NCI-H1105 (cell line): ENCODE measurements at regions not wholly inside any gene's neighbourhood (a gene's known extent, or its start where the extent isn't known, plus 50 kb on each side); places are given as distances from the start of the nearest gene placed in this dataset.

ENCODE experiments used
- DNase-seq: peaks from one replicate; lab custom pipeline; 2025; lab: John Stamatoyannopoulos, UW

DNA sequence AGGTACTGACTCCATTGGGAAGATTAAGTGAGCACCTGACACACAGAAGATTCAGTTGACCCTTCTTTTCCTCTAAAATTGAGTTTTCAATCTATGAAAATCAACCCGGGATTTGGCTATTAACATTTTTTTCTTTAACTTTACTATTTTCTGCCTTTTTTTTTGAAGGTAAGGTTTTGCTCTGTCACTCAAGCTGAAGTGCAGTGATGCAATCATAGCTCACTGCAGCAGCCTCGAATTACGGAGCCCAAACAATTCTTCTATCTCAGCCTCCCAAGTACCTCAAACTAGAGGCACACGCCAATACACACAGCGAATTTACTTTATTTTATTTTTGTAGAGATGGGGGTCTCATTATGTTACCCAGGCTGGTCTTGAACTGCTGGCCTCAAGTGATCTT lies 1029.5 kb downstream of the MCTP2 start:
- no peak for DNase-seq

DNA sequence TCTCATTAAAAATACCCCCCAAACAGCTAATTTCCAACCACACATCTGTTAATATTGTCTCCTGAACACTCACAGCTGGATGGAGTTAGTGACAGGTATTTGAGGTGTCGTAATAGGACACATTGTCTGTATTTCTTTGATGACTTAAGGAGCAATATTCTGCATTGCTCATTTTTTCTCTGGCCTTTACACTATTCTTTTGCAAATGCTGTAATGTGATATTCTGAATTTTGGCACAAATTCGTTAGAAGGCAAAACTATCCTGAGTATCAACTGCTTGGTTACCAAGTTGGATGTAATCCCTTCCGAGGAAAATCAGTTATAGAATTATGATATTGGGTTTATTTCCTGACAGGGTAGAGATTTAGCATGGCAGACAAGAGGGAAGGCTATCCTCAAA lies 1030.2 kb downstream of the MCTP2 start:
- DNase-seq, result no peak

DNA sequence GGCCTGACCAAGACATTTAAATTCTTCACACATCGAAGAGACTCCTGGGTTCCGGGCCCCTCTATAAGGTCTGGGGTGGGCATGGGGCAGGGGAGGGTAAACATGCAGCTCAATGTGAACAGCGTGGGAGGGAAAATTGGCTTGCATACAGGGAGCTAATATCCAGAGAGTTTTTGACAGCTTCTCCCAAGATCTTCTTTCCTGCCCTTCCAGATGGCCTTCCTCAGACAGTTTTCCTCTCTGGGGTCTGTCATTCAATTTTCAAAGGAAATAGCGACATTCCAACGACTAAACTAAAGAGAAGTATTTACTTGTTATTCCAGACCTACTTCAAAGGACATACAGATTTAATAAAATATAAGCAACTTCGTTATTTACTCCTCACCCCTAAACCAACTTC lies 1030.6 kb downstream of the MCTP2 start:
- DNase-seq, result no peak

DNA sequence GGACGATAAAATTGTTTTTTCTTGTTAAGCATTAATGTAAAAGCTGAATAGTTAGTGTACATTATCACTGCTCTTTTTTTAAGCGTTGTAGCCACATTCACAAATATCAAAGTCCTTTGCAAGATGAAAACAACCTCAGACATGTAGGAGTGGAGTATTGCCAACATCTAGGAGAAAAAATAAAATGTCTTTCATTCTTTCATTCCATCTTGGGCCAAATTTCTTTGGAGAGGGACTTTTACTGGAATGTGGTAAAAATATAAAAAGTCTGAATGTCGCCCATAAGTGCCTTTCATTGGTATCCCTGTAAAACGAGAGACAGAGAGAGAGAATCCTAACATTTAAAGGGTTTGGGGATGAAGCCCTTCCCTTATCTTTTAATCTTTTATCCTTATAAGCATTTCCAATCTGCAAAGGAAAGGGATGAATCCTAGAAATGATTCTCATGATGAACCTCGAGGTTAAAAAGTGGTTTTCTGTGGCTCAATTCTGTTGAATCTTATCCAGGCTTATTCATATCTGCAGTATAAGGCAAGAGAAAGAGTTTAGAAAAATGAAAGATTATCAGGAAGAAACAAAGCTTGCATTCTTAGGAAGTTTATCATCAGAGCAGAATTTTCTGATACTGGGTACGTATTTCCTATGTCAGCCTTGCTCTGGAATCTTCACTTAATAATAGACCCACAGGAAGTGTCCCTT lies 1031.7 kb downstream of the MCTP2 start:
- DNase-seq, result no peak

DNA sequence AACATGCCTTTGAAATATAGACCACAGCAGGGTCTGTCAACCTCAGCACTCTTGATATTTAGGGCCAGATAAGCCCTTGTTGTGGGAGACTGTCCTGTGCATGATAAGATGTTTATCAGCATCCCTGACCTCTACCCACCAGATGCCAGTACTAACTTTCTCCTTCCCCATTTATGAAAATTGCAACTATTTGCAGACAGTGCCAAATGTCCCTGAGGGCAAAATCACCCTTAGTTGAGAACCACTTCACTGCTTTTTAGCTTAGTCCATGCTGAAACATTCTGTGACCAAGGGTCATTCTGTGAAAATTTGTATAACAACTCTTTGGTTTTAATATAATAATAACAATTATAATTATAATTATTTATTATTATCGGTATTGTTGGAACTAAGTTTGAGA lies 1032.4 kb downstream of the MCTP2 start:
- no peak for DNase-seq

DNA sequence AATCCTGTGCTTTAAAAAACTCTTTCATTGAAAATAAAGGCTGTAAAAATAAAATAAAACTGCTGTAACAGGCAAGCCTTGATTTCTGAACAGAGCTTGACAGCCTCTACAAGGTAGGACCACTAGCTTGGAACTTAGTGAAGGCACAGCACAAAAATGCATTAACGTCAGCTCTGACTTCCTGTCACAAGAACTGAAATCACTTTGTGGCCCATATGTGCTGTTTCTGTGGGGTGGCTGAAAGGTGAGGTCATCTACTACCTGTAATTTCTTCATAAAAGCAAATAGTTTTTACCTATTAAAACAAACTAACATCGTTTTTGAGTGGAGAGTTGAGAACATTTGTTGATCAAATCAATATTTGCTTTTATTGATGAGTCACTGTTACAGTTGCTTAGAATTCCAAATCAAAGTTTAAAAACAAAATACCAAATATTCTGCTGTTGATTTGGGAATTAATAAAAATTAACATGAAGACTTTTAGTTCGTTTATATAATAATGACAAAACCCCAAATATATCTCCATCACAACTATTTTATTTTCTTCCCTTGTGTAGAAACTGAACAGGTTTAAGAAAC lies 1034.1 kb downstream of the MCTP2 start:
- DNase-seq, result no peak

DNA sequence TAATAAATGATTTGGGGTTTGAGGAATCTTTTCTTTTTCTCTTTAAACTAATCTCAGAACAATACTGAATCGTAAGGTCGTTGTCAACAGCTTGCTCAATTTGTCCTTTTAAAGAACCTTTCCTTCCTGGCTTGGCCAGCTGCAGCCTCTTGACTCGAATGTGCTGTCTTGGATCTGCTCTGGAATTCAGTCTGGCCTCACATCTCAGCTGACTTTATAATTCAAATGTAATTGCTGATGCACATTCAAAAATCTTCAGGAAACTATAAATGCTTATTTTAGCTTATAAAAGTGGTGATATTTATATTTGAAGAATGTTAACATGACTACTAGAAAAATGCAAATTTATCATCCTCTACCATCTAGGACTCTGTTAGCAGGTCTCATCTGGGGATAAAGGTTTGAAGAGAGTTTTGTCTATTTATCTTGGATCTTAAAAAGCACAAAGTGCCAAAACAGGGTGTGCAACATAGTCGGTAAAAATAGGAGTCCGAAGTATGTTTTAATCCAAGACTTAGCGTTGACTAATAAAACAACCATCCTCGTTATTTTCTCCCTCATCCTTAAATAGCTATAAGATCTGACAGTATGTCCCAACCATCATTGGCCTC lies 1035.2 kb downstream of the MCTP2 start:
- DNase-seq, result no peak

DNA sequence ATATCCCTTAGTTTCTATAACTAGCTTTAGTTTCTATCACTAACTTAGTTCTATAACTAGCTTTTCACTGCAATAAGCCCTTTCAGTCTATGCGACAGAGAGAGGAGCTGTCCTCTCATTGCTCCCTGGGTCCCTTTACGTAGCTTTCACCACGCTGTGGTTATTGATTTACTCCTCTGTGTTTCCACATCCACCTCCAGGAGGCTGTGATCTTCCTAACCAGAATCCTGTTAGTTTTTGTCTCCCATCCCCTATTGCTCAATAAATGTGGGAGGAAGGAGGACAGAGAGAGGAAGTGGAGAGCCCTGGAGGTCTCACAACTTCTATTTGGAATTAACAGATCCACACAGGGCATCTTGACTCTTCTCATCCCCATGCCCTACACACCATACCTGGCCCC lies 1036.1 kb downstream of the MCTP2 start:
- no peak for DNase-seq

DNA sequence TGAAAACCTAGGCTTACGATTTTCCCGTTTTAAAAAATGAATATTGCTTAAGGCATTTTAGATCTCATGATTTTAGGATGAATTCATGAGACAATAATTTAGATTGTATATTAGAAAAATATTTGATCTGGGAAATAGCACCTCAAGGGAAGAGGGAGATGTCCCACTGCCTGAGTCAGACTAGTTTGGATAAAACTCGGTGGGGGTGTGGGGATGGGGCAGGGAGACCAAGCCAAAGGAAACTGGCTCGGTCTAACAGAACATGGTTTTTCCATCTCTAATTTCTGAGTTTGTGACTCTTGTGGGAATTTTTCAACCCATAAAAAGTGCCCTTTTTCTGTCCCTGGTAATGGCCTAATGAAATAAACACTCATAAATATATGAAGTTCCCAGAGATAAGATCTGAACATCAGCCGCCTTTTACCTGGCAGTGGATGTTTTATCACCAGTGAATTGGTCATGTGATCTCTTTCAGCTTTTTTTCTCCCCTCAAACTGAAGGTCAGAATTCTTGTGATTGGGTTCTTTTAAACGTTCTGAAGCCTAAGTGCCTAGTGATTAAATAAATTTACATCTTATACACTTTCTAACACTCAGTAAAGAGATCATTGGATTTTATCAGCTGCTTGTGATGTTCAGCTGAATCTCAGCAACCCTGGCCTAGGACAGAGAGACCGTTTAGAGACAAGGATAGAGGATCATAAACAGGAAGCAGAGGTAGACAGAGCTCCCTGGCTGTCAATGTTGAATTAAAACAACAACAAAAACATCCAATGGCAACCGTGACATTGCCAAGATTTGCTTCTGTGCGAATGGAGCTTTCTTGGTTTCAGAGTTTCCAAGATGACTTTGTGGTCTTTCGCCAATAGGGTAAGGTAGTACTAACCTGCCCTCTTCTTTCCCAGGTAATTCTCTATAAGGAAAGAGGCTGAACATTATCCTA lies 1038.2 kb downstream of the MCTP2 start:
- no peak for DNase-seq

DNA sequence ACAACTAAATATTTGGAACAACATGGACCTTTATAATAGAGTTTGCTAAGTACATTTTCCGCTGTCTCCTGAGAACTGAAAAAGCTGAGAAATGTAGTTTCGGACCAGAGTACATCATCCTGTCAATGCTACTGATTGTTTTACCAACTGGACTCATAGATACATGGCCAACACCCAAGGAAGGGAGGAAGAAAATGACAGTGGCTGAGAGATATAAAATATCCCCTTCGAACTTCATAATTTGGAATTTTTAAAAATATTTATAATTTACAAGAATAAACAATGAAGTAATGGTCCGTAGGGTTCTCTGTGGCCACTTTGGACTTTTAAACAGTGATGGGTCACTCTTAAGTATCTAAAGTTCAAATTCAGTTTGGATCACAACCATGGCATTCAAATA lies 1042.7 kb downstream of the MCTP2 start:
- no peak for DNase-seq

DNA sequence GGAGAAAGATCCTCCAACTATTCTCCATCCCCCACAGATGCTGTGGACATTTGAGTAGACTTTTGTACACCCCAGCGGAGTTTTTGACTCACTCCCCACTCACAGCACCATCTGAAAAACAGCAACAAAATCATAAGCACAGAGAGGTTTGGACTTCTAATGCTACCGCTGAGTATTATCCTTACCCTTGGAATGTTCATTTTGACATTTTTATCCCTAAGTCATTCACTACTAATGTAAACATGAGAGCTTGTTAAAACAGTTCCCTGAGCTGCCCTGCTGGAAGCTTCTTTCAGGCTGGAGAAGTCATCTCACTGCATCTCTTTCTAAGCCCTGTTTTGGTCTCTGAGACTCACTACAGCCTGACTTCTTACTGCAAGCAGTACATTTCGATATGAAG lies 1045.9 kb downstream of the MCTP2 start:
- no peak for DNase-seq

DNA sequence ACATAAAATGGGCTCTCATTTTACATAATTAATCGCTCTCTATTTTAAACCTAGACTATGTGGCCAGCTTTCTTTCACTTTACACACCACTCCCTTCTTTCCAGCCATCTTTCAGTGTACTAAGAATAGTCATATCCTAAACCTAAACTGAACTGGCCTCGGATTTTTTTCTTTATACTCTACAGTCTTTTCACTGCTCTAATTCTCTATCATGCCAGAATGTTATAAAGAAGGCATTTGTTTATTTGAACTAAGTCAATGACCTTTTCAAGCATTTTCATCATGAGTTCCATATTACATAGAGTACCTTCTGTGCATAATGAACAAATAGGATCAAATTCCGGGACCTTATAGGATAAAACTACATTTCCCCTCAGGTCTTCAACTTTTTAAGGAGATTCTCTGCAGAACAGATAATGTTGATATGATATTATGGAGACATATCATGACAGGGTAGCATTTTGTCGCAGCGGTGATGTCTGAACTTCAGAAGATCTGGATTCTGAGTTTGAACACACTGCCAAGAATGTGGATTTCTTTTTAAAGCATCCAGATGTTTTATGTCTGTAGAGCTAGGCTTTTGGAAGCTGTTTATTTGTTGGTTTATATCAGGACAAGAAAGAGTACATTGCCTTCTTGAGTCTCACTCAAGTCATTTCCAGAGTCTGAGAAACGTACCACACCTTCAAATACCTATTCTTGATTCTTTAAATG lies 1047.3 kb downstream of the MCTP2 start:
- DNase-seq, result no peak

DNA sequence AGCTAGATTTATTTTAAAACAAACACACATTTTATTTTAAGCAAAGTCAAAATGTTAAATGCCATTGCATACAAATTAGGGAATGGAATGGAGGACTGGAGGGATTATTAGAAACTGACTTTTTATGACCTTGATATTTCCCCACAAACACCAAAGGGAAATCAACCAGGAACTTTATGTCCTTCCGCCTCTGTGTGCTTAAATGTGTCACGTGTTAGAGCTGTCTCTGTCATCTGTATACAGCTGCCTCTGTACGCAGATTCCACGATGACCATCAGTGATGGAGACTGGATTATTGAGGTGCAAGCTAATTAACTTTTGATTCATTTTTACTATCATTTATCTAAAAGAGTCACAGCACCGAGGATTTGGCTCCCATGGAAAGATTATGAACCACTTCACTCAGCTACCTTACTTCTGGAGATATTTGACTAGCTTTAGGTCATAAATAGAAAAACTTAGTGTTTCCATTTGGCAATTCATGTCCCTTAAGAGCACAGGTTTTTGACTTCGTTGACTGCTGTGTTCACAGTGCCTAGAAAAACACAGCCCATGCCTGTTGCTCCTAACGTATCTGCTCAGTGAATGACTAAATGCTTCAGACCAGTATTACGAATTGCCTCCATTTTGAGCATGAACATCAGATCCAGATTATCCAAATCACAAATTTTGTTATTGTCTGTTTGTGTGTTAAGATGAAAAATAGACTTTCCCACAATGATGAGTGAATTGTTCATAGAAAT lies 1048.1 kb downstream of the MCTP2 start:
- no peak for DNase-seq

DNA sequence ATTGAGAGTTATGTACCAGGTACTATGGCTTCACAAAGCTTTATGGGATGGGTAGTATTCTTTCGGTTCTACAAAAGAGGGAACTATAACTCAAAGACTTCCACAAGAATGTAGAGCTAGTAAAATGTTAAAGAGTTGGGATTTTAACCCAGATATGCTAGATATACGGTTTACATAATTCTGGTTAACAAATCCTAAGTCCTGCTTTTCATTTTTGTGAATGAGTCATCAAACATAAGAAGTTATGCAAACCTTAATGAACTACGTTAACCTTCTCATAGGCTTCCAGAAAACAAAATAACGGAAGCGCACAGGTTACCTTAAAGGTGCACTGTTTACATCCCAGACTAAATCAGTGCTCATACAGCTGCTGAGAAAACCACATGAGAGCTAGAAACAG lies 1049.3 kb downstream of the MCTP2 start:
- no peak for DNase-seq

DNA sequence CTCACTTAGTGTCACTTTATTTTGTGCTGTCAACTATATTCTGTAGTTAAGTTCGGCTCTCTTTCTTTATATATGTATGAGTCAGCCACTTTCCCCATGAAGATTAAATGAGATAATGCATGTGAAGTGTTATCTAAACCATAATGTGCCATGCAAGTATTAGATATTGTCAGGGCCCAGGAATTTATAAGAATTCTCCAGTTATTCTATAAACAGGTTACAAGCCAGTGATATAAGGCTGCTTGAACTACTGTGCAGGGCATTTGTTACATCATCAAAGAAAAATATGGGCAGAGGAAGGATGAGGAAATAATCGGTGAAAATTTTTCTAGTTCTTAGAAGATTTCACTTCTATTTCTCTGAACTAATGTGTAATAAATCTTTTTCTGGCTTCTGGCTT lies 1049.0 kb upstream of the NR2F2 start:
- DNase-seq, result no peak

DNA sequence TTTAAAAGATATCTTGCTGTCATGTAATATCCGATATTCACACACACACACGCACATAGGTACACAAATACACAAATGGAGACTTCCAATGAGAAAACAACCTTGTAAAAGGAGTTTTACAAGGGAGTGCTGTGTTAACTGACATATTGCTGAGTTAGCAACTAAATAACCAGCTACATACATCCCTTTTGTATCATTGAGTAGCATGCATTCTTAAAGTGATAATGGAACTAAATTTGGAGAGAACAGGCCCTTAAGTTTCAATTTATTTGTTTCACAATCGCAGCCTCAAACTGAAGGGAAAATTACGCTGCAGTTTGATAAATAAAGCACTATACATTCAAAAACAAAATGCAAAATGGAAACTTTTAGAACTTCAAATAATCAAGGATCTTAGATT lies 1046.0 kb upstream of the NR2F2 start:
- no peak for DNase-seq

DNA sequence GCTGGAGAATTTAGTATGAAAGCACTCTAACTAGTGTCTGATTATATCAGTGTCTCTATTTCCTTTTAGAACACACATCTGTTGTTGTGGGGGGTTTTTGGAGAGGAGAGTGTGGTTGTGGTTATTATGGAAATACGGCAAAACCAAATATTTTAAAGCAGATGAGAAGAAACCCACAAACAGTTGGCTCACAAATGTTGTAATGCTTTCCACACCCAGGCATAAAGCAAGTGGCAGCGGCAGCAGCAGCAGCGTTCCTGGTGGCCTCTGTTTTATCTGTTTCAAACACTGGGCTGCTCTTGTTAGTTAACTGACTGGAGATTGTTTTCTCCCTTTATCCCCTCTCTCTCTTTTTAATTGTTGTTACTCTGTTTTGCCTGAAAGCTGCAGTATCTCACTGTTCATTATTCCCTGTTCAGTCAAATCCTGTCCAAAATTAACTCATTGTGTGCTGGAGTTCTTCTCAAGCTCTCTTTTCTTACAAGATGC lies 1045.5 kb upstream of the NR2F2 start:
- DNase-seq, result no peak

DNA sequence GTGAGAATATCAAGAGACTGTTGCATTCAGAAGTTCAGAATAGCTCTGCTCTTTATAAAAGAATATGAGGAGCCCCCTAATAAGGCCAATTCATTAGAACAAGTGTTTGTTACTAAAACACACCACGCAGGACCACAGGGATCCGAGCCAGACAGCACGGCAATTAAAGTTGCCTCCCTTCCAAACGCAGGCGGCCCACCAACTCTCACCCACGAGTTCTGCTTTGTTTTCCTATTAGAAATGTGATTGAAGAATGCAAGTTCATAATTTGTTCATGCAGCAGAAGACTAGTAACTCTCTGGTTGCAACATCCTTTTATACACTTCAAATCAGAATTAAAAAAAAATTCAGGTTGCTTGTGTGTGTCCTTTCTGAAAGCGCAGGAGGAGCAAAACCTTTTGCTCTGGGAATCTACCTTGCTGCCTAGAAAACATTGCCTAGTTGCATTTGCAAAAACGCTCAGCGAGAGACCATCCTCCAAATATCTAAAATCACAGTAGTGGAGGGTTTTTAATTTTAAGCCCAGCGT lies 1044.1 kb upstream of the NR2F2 start:
- no peak for DNase-seq

DNA sequence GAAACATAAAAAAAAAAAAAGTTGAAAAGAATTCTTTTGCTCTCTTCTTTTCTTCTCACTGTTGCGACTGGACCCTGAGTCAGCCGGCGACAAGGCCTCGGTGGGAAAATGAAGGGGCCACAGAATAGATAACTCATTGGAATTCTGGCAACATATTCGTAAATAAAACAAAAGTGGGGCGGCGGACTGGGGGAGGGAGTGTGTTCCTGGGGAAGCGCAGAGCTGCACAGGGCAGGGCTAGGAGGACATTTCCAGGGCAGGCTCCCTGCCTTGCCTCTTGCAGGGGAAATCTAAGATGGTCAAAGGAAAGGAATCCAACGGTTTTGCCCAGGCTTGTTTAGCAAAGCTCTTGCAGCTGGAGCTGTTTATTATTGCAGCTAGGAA lies 1042.8 kb upstream of the NR2F2 start:
- DNase-seq, result no peak

DNA sequence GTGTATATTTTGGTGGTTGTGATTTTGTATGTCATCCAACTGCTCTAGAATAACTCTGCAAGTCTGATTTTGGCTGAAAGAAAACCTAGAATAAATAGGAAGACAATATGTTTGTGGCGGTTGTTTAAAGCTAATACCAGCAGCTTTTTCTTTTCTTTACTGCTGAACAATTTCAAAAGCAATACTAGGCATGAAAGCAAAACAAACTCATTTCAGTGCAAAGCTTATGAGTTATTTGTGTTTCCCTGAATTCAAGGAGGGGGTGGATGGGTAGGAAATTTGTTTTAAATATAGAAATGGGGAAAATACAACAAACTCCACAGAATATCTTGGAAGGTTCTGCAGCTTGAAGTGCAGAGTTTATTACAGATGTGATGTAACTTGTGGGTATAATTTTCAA lies 1041.9 kb upstream of the NR2F2 start:
- no peak for DNase-seq
